D721Med (cell line): ENCODE measurements at regions not wholly inside any gene's neighbourhood (a gene's known extent, or its start where the extent isn't known, plus 50 kb on each side); places are given as distances from the start of the nearest gene placed in this dataset.

Source experiments
- DNase-seq: peaks from one replicate; pipeline ENCODE4 v3.0.0; 2011; ENCODE audit warnings: low spot score; ENCODE audit not compliant: insufficient read length
- FAIRE-seq: peaks from 2 replicates; lab custom pipeline; 2011; peaks lifted over from hg19 to GRCh38; lab: Jason Lieb, UNC
- CTCF ChIP-seq: IDR thresholded peaks from 2 replicates; pipeline ENCODE4 v1.5.1; 2012; ENCODE audit warnings: mild to moderate bottlenecking, control low read depth; ENCODE audit not compliant: insufficient read depth; ENCODE audit errors: missing control alignments

- DNase-seq (no peak), FAIRE-seq (no peak)
- no peak for TF ChIP-seq CTCF
These were observed 97.0 kb downstream of the DISP1 start for GRCh38 chr1:222911866-222912265.

- FAIRE-seq (no peak), DNase-seq (no peak)
- no peak for TF ChIP-seq CTCF
These were observed 97.9 kb downstream of the DISP1 start for GRCh38 chr1:222912730-222913129.

- FAIRE-seq (peak; percentile 60), DNase-seq (no peak)
These were observed 100.2 kb downstream of the DISP1 start for GRCh38 chr1:222914861-222915632.

GRCh38 chr1:222916100-222916499 is 101.3 kb downstream of the DISP1 start:
- TF ChIP-seq CTCF: no peak
- FAIRE-seq (no peak), DNase-seq (no peak)

More at GRCh38 chr1:222914861-222915632, 100.2 kb downstream of the DISP1 start:
- no peak for TF ChIP-seq CTCF

- no peak for DNase-seq
- TF ChIP-seq CTCF: no peak
- no peak for FAIRE-seq
These were observed 104.1 kb downstream of the DISP1 start for GRCh38 chr1:222918801-222919477.

GRCh38 chr1:222919478-222919865 is 104.6 kb downstream of the DISP1 start:
- no peak for FAIRE-seq
- DNase-seq: no peak
- no peak for TF ChIP-seq CTCF

GRCh38 chr1:222920169-222920568 is 105.3 kb downstream of the DISP1 start:
- no peak for TF ChIP-seq CTCF
- FAIRE-seq (no peak), DNase-seq (no peak)
